Osteocyte (in vitro differentiated cells): ENCODE measurements at regions not wholly inside any gene's neighbourhood (a gene's known extent, or its start where the extent isn't known, plus 50 kb on each side); places are given as distances from the start of the nearest gene placed in this dataset.

Experiments
- DNase-seq: peaks from one replicate; pipeline ENCODE4 v3.0.0; 2021; ENCODE audit warnings: mixed read lengths; ENCODE audit not compliant: unreplicated experiment; ENCODE audit errors: extremely low spot score
- H3K27ac Mint-ChIP-seq: one replicate; pipeline ENCODE4 v1.8.0; 2021; ENCODE audit warnings: mild to moderate bottlenecking, mixed read lengths; ENCODE audit not compliant: unreplicated experiment
- H3K27me3 Mint-ChIP-seq: one replicate; pipeline ENCODE4 v1.8.0; 2021; ENCODE audit warnings: mixed read lengths; ENCODE audit not compliant: unreplicated experiment
- H3K36me3 Mint-ChIP-seq: one replicate; pipeline ENCODE4 v1.8.0; 2021; ENCODE audit warnings: mixed read lengths; ENCODE audit not compliant: unreplicated experiment
- H3K4me1 Mint-ChIP-seq: one replicate; pipeline ENCODE4 v1.8.0; 2021; ENCODE audit warnings: mixed read lengths; ENCODE audit not compliant: unreplicated experiment
- H3K4me3 Mint-ChIP-seq: one replicate; pipeline ENCODE4 v1.8.0; 2021; ENCODE audit warnings: mild to moderate bottlenecking, moderate library complexity, mixed read lengths; ENCODE audit not compliant: unreplicated experiment
- H3K9me3 Mint-ChIP-seq: one replicate; pipeline ENCODE4 v1.8.0; 2021; ENCODE audit warnings: mixed read lengths; ENCODE audit not compliant: unreplicated experiment
- TF ChIP-seq, protein P1 (sequence below): fragments of 200-600 bp; sonication (generic); IDR thresholded peaks from 2 replicates; pipeline ENCODE4 v1.5.0; 2021; ENCODE audit warnings: antibody characterized with exemption, mild to moderate bottlenecking, moderate library complexity

DNA sequence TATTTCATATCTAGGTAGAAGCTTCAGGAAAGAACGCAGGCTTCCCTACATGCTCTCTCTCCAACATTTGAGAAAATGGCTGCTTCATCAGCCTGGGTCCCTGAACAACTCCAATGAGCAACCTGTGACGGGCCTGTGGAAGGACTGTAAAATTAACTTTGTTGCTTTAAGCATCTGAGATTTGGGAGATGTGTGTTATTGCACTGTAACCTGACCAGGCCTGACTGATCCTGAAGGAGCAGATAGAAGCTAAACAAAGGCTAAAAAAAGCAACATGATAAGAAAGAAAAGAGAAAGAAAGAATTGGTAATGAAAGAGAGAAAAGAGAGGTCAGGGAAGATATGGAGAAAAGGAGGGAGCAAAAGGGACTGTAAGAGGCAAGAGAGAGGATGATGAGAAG, 77.1 kb upstream of the MBNL2 start:
- TF ChIP-seq, protein P1, sequence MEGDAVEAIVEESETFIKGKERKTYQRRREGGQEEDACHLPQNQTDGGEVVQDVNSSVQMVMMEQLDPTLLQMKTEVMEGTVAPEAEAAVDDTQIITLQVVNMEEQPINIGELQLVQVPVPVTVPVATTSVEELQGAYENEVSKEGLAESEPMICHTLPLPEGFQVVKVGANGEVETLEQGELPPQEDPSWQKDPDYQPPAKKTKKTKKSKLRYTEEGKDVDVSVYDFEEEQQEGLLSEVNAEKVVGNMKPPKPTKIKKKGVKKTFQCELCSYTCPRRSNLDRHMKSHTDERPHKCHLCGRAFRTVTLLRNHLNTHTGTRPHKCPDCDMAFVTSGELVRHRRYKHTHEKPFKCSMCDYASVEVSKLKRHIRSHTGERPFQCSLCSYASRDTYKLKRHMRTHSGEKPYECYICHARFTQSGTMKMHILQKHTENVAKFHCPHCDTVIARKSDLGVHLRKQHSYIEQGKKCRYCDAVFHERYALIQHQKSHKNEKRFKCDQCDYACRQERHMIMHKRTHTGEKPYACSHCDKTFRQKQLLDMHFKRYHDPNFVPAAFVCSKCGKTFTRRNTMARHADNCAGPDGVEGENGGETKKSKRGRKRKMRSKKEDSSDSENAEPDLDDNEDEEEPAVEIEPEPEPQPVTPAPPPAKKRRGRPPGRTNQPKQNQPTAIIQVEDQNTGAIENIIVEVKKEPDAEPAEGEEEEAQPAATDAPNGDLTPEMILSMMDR: no peak
- Mint-ChIP-seq H3K27me3 (no peaks in the 10 kb centered on the region), H3K4me3 (no peak overlapping the region), H3K36me3 (no peaks in the 10 kb centered on the region), H3K9me3 (no peaks in the 10 kb centered on the region), H3K4me1 (peaks cover 35% of the 10 kb centered on the region), H3K27ac (no peak overlapping the region)
- DNase-seq: no peak

DNA sequence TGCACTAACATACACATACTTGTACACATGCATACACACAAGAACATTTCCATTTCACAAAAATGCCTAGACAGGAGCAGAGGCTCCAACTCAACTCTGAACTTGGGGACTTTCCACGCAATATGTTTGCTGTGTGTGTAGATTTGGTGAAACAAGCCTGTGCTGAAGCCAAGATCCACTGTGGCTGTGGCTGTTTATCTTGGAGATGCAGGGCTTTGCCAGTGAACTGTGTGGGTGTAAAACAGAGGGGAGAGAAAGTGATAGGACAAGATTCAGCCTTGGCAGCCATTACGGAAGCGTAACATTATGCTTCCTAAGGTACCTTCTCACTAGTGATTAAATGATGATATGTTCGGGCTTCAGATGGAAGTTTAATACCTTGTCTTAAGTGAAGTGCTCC, 73.2 kb upstream of the MBNL2 start:
- Mint-ChIP-seq H3K27me3 (peaks cover 17% of the 10 kb centered on the region), H3K9me3 (peaks cover 12% of the 10 kb centered on the region), H3K27ac (no peak overlapping the region), H3K4me3 (no peak overlapping the region), H3K36me3 (peaks cover 5% of the 10 kb centered on the region), H3K4me1 (peaks cover 7% of the 10 kb centered on the region)
- DNase-seq: no peak
- TF ChIP-seq, protein P1: no peak

DNA sequence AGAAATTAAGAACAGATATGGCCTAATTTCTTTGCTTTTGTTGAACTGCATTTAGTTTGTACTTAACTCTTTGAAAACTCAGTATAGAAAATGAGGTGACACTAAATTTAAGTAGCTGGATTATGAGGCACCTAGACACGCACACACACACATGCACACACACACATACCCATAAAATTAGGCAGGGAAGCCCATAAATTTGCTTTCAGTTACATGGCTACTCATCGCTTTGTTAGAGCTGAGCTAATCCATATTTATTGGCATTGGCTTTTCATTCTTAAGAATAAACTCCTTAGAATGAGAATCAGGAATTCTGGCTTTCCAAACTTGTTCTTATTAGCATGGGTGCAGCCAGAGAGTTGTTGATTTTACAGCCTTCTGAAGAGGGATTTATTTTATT, 61.7 kb upstream of the MBNL2 start:
- no peaks in the 10 kb centered on the region for H3K4me1 Mint-ChIP-seq
- no peaks in the 10 kb centered on the region for H3K36me3 Mint-ChIP-seq
- no peak for DNase-seq
- no peak overlapping the region for H3K27ac Mint-ChIP-seq
- H3K27me3 Mint-ChIP-seq: no peaks in the 10 kb centered on the region
- no peak overlapping the region for H3K4me3 Mint-ChIP-seq
- H3K9me3 Mint-ChIP-seq: no peaks in the 10 kb centered on the region
- TF ChIP-seq, protein P1: no peak

DNA sequence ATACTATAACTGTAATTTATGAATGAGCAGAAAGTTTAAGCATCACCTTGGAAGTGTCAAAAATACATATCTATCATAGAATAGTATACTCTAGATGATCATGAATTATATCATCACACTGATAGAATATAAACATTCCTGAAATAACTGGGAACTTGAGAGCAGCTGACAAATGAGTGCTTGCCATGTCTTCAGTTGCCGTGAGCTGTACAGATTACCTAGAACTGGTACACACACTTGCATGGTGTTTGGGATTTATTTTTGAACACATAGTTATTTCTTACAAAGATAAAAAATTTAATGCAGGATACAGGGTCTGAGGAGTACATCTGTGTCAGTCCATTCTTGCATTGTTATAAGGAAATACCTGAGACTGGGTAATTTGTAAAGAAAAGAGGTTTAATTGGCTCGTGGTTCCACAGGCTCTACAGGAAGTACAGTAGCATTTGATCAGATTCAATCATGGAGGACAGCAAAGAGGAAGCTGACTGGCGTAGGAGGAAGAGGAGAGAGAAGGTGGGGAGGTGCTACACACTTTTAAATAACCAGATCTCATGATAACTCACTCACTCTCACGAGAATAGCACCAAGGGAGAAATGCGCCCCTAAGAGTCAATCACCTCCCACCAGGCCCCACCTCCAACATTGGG, 60.4 kb upstream of the MBNL2 start:
- TF ChIP-seq, protein P1: no peak
- Mint-ChIP-seq H3K4me3 (no peak overlapping the region), H3K36me3 (no peaks in the 10 kb centered on the region), H3K9me3 (no peaks in the 10 kb centered on the region), H3K4me1 (no peaks in the 10 kb centered on the region), H3K27ac (no peak overlapping the region), H3K27me3 (no peaks in the 10 kb centered on the region)
- no peak for DNase-seq

DNA sequence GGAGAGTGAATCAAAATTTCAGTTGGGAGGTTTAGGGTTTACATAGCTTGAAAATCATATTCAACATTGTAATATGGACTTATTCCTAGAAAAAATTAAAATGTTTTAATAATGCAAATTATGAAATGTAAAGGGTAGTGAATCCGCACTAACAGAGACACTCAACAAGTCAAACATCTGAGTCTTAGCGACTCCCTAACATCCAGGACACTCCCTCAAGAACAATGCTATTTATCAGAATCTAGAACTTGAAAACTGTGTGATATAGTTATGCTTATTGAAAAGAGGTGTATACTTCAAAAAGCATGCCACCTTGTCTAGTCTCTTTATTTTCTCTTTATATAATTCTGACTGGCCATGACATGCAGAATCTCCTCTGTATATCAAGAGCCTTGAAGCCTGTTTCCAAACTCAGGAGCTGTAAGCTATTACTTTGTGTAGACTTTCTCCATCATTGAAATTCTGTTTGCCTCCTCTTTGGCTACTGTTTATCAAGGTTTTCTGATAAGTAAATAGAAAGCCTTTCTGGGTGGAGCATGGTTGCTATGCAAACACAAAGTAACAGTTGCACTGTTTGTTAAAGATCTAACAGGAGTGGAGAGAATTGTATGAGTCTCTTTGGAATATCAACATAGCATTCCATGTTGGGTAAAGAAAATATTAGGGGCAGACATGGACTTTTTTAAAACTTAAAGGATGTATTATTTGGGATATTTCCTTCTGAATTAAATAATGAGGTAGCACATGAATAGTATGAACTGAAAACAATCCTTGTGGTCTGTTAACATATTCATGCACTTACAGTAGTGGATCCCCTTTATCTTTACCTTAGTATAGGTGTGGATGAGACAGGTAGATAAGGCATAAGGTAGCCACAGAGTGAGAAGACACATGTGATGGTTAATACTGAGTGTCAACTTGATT, 56.4 kb upstream of the MBNL2 start:
- no peak for DNase-seq
- Mint-ChIP-seq H3K27me3 (no peaks in the 10 kb centered on the region), H3K9me3 (no peaks in the 10 kb centered on the region), H3K27ac (no peak overlapping the region), H3K4me3 (no peak overlapping the region), H3K4me1 (no peaks in the 10 kb centered on the region), H3K36me3 (no peaks in the 10 kb centered on the region)
- TF ChIP-seq, protein P1: no peak
